ENCODE measurements at regions not wholly inside any gene's neighbourhood (a gene's known extent, or its start where the extent isn't known, plus 50 kb on each side); places are given as distances from the start of the nearest gene placed in this dataset.
"Not testable (repeated sequence)": the region's sequence is repeated elsewhere in the genome, so short reads cannot be mapped to it uniquely, and the experiment has no call there.

GRCh38 chr12:47504775-47505446 lies 200.9 kb downstream of the RPAP3 start:
- no peak for DNase-seq (ENCODE audit: low spot score)
- in situ Hi-C loops (cut with HindIII; ENCODE audit: low sequenced_read_pairs), result no loop called here

GRCh38 chr12:47493801-47494200 lies 212.0 kb downstream of the RPAP3 start:
- no peak for DNase-seq (ENCODE audit: low spot score)
- in situ Hi-C loops (cut with HindIII; ENCODE audit: low sequenced_read_pairs), result no loop called here

- in situ Hi-C loops (cut with HindIII; ENCODE audit: low sequenced_read_pairs), result no loop called here
- DNase-seq (ENCODE audit: low spot score), result no peak
These were observed 214.1 kb downstream of the RPAP3 start for GRCh38 chr12:47491516-47492305.

- in situ Hi-C loops (cut with HindIII; ENCODE audit: low sequenced_read_pairs), result no loop called here
- no peak for DNase-seq (ENCODE audit: low spot score)
These were observed 216.9 kb downstream of the RPAP3 start for GRCh38 chr12:47488888-47489287.

- in situ Hi-C loops (cut with HindIII; ENCODE audit: low sequenced_read_pairs), result no loop called here
- DNase-seq (ENCODE audit: low spot score), result no peak
These were observed 224.8 kb downstream of the RPAP3 start for GRCh38 chr12:47481041-47481440.

GRCh38 chr12:47478426-47478825 lies 227.4 kb downstream of the RPAP3 start:
- in situ Hi-C loops (cut with HindIII; ENCODE audit: low sequenced_read_pairs), result no loop called here
- no peak for DNase-seq (ENCODE audit: low spot score)

GRCh38 chr12:47473091-47473490 lies 232.7 kb downstream of the RPAP3 start:
- in situ Hi-C loops (cut with HindIII; ENCODE audit: low sequenced_read_pairs), result no loop called here
- no peak for DNase-seq (ENCODE audit: low spot score)

GRCh38 chr12:47470349-47470748 lies 235.5 kb downstream of the RPAP3 start:
- in situ Hi-C loops (cut with HindIII; ENCODE audit: low sequenced_read_pairs); DNase-seq (ENCODE audit: low spot score): not testable (repeated sequence)

- in situ Hi-C loops (cut with HindIII; ENCODE audit: low sequenced_read_pairs); DNase-seq (ENCODE audit: low spot score): not testable (repeated sequence)
These were observed 241.9 kb downstream of the RPAP3 start for GRCh38 chr12:47463918-47464317.

- in situ Hi-C loops (cut with HindIII; ENCODE audit: low sequenced_read_pairs), result no loop called here
- DNase-seq (ENCODE audit: low spot score), result no peak
These were observed 247.6 kb downstream of the RPAP3 start for GRCh38 chr12:47458279-47458678.

GRCh38 chr12:47449797-47450196 lies 256.0 kb downstream of the RPAP3 start:
- in situ Hi-C loops (cut with HindIII; ENCODE audit: low sequenced_read_pairs), result no loop called here
- DNase-seq (ENCODE audit: low spot score), result no peak

GRCh38 chr12:47442310-47442709 lies 263.5 kb downstream of the RPAP3 start:
- in situ Hi-C loops (cut with HindIII; ENCODE audit: low sequenced_read_pairs), result no loop called here

GRCh38 chr12:47441490-47441889 lies 264.3 kb downstream of the RPAP3 start:
- in situ Hi-C loops (cut with HindIII; ENCODE audit: low sequenced_read_pairs), result no loop called here
- no peak for DNase-seq (ENCODE audit: low spot score)

More at GRCh38 chr12:47442310-47442709, 263.5 kb downstream of the RPAP3 start:
- DNase-seq (ENCODE audit: low spot score), result no peak

GRCh38 chr12:47438175-47438574 lies 267.7 kb downstream of the RPAP3 start:
- DNase-seq (ENCODE audit: low spot score), result no peak
- in situ Hi-C loops (cut with HindIII; ENCODE audit: low sequenced_read_pairs), result no loop called here

GRCh38 chr12:47437570-47437969 lies 268.3 kb downstream of the RPAP3 start:
- DNase-seq (ENCODE audit: low spot score), result no peak
- in situ Hi-C loops (cut with HindIII; ENCODE audit: low sequenced_read_pairs), result no loop called here

GRCh38 chr12:47433876-47434275 lies 272.0 kb downstream of the RPAP3 start:
- in situ Hi-C loops (cut with HindIII; ENCODE audit: low sequenced_read_pairs), result no loop called here
- no peak for DNase-seq (ENCODE audit: low spot score)

GRCh38 chr12:47426678-47427309 lies 279.0 kb downstream of the RPAP3 start:
- in situ Hi-C loops (cut with HindIII; ENCODE audit: low sequenced_read_pairs); DNase-seq (ENCODE audit: low spot score): not testable (repeated sequence)

GRCh38 chr12:47422611-47423010 lies 283.2 kb downstream of the RPAP3 start:
- no peak for DNase-seq (ENCODE audit: low spot score)

GRCh38 chr12:47419497-47419896 lies 286.3 kb downstream of the RPAP3 start:
- in situ Hi-C loops (cut with HindIII; ENCODE audit: low sequenced_read_pairs), result no loop called here
- no peak for DNase-seq (ENCODE audit: low spot score)

More at GRCh38 chr12:47422611-47423010, 283.2 kb downstream of the RPAP3 start:
- in situ Hi-C loops (cut with HindIII; ENCODE audit: low sequenced_read_pairs), result no loop called here

GRCh38 chr12:47417955-47418354 lies 287.9 kb downstream of the RPAP3 start:
- DNase-seq (ENCODE audit: low spot score), result no peak
- in situ Hi-C loops (cut with HindIII; ENCODE audit: low sequenced_read_pairs), result no loop called here
